ENCODE measurements at regions not wholly inside any gene's neighbourhood (a gene's known extent, or its start where the extent isn't known, plus 50 kb on each side); places are given as distances from the start of the nearest gene placed in this dataset.

- no peak for DNase-seq
Observed at GRCh38 chr3:189455641-189456417, 175.4 kb upstream of the TP63 start.

DNA sequence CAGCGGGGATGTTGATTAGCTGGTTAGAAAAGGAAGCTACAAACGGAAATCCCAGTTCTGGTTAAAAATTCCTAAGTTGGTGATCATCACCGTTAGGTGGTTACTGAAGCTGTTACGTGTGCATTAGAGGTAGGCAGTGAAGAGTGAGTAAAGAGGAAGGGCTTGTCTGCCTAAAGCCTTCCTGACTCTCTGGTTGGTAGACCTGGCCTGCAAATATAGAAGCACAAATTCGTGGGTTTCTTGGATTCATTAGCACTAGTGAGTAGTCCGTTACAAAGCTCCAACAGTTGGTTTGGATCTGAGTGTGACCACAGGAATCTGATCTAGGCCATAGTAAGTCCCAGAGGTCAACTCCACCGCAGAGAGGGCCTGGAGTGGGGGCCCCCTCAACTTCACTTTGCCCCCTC, 174.0 kb upstream of the TP63 start:
- DNase-seq: peak; percentile 57

- DNase-seq: no peak
Observed at GRCh38 chr3:189457631-189458412, 173.4 kb upstream of the TP63 start.

GRCh38 chr3:189458528-189458927, 172.7 kb upstream of the TP63 start:
- peak; percentile 15 for DNase-seq

- DNase-seq: no peak
Observed at GRCh38 chr3:189459231-189459630, 172.0 kb upstream of the TP63 start.

DNA sequence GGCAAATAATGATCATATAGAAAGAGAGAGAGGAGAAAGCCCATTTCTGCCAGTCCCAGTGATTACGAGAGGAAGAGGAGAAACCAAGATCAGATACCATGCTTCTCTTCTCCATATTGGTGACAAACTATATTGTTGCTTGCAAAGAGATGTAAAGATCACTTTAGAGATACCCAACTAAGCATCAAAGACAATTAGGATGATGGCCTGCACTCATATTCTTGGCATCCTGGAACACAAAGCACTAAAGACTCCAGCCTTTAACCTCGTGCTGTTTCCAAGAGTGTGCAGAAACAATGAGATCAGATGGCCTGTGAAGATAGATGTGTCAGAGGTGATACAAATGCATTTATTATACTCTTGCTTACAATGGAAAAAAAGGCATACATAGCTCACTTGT, 170.7 kb upstream of the TP63 start:
- no peak for DNase-seq

- no peak for DNase-seq
Observed at GRCh38 chr3:189464799-189465198, 166.4 kb upstream of the TP63 start.

DNA sequence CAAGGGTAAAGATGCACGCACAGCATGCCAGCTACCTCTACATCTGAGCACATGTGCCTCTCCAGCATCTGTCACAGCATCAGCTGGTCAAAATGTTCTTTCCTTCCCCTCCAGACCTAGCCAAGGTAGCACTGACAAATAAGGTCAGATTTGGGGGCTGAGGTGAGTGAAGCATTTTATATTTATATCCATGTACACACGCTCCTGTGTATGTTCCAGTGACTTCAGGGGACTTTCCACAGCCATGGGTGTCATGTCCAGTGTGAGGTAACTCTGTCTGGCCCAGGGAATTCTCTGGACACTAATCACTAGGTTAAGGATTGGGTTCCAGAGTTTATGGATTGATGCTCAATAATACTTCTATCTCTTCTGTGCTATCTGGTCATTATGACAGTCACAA, 165.2 kb upstream of the TP63 start:
- DNase-seq: no peak

- DNase-seq: no peak
Observed at GRCh38 chr3:189467451-189467850, 163.7 kb upstream of the TP63 start.

DNA sequence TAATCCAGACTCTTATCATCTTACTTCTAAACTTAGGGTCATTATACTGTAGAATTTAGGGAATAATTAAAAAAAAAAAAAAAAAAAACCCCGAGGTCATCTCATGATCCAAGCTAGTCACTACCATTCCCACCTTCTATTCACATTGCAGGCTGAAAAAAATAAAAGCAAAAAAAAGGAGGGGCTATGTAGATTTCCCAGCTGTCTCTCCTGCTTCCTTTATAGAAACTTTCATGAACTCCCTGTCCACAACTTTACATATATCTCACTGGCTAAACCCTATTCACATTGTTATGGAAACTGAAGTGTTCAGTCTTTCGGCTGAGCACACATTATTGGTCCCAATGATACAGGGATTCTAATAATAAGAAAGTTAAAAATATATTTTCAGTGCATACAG, 156.2 kb upstream of the TP63 start:
- DNase-seq: no peak

DNA sequence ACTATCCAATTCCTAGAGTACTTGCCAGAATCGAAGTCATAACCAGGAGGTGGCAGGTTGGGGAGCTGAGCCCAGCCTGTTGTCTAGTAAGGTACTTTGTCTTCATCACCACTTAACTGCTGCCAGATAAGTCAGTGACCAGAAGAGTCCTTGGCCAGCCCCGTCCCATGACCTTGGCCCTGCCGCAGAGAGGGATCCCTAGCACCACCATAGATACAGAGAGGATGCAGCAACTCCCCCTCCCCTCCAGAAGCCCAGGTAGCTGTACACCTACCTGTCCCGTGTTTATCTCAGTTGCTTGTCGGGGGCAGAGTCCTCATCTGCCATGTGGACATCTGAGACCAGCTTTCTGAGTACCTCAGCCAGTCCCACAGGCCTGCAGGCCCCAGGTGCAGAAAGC, 153.6 kb upstream of the TP63 start:
- no peak for DNase-seq

- no peak for DNase-seq
Observed at GRCh38 chr3:189486556-189486955, 144.6 kb upstream of the TP63 start.

DNA sequence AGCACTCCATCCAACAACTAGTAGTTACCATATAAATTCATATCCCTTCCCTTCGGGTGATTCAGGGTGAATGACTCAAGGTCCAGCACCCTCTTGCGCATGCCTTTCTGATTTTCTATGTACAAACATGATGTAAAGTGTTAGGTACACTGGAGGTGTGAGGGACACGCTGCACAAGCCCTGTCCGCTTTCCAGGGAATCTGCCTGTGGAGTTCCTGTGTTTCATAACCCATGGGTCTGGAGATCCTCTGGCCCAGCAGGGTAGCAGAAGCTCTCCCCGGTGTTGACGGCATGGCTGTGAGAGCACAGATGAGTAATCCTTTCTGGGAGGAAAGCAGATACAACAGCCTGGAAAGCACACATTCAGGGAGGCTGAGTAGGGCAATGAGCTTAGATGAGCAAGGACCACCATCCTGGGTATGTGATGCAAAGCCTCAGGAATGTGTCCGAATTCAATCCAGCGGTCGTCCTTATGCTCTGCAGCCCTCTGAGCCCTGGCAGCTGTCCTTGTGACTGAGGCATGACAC, 142.9 kb upstream of the TP63 start:
- DNase-seq: peak; percentile 95

- no peak for DNase-seq
Observed at GRCh38 chr3:189490337-189490736, 140.9 kb upstream of the TP63 start.

DNA sequence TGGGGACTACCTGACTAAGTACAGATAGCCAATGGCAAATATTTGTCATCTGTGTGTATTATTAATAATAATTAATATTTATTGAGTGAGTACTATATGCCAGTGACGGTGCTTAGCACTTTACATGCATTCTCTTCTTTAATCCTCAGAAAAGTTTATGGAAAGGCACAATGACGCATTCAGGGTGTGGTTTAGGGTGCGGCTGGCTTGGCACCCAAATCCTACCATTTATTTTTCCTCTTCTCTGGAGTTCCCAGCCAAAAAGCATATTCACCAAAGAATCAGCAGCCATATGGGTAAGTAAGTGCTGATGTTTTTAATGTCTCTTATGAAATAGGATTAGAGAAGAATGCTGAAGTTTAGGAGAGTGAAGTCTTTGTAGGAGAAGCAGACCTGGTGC, 140.4 kb upstream of the TP63 start:
- no peak for DNase-seq

- peak; percentile 20 for DNase-seq
Observed at GRCh38 chr3:189491831-189492230, 139.4 kb upstream of the TP63 start.

- no peak for DNase-seq
Observed at GRCh38 chr3:189493271-189493670, 137.9 kb upstream of the TP63 start.

DNA sequence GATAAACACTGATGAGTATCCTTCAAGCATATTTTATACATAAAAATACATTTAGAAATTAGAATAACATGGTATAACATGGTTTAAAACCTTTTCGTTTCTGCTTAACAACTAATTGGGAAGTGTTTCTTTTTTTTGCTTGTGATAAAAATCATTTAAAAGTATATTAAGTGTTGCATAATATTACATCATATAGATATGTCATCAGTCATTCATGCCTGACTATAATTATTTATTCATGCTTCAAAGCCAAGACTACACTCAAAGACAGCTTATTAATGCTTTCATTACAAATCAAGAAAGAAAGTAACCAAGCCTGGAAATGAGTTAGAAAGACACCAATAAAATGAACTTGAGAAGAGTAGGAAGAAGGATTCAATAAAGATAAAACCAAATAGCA, 136.6 kb upstream of the TP63 start:
- no peak for DNase-seq

DNA sequence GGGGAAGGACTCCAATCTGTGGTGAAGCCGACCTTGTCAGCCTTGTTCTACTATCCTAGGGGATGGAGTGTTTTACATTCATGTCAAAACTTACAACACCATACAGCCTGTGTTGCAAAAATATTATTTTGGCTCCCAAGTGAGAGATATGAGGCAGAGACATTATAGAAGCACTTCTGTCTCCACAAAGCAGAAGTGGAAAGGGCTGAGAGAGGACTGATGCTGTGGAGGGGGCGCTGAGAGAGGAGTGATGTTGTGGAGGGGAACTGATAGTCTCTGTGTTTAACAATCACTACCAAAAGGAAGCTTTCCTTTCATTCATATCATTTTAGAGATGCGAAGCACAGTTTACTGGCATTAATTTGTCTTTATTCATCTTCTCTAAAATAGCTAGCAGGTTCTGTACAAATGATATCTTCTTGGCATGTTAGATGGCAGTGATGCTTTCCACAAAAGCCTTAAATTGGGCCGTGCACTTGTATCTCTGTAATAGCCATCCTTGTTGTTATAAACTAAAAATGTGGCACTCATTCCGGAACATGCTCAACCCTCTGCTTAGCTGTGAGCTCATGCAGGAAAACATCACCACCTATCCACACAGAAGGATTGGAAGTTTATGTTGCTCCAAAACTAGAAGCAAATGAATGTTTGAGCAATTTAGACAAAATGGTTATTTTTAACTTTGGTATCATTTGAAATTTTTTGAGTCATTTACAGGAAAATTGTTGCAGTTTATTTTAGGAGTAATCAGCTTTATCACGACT, 134.6 kb upstream of the TP63 start:
- no peak for DNase-seq

DNA sequence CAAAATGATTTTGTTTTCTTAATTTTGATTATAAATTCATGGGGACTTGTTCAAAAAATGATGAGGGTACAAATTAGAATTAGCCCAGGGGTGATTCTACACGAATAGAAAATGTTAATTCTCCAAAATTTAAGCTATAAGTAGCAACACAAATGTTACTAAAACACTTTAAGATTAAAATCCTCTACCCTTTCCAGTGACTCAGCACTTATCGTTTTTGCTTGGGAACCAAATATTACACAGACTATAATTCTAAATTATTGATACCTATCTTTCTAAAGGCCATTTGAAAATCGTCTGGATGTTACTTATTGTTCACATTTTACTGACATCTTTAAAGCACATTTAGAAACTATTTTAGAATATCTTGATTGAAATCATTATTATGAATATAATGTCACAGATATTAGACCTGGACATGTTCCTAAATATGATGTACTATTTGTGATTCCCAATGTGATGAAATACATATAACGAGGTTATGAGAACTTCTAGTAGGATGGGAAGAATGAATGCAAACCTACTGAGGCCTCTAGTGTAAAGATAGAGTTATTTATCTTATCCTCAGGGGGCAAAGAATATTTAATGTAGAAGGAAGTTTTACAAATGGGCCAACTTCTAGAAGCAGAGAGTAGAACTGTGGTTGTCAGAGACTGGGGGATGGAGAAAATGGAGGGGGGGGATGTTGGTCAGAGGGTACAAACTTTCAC, 132.0 kb upstream of the TP63 start:
- no peak for DNase-seq

DNA sequence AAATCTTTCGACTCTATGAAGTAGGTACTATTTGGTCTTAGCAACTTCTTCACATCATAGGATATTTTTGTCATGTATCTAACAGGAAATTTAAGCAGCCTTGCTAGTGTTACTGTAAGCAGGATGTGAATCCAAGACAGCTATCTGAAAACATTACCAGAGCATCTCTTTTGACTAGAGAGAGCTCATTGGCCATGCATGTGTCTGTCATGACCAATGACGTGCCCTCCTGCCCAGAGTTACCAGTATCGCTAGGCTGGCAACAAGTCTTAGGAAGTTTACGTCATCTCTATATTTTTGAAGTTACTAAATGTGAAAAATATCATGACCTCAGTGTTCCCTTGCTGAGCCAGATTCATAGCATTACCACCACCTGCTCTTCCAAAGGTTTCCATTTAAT, 130.9 kb upstream of the TP63 start:
- no peak for DNase-seq

DNA sequence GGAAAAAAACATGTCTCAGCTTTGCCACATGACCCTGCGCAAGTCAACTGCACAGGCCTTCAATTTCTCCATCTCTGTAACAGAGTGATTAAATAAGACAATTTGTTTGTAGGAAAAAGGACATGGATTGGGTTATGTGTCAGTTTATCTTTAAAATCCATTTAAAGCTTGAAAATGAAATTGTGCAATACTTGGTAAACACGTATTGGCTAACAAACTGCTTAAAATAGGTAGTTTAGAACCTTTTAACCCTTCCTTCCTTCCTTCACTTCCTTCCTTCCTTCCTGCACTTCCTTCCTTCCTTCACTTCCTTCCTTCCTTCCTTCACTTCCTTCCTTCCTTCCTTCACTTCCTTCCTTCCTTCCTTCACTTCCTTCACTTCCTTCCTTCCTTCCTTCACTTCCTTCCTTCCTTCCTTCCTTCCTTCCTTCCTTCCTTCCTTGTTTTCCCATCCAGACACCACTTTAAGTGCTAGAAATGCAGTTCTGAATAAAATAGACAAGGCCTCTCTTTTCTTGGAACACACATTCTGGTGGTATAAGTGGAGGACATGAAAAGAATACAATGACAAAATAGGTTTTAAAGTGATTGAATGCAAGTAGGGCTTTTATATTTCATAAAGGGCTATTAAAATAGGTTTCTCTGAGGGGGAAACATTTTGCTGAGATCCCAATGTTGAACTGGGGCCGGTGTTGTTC, 130.2 kb upstream of the TP63 start:
- DNase-seq: no peak

All from EL (cell line).